DOHH2 (cell line): ENCODE measurements at regions not wholly inside any gene's neighbourhood (a gene's known extent, or its start where the extent isn't known, plus 50 kb on each side); places are given as distances from the start of the nearest gene placed in this dataset.

Experiments used
- EZH2phosphoT487 ChIP-seq: fragments of 200-600 bp; sonication (generic); IDR thresholded peaks from 2 replicates; pipeline ENCODE4 v1.6.1; 2017; ENCODE audit warnings: borderline replicate concordance, mild to moderate bottlenecking, antibody characterized with exemption, low read length, moderate library complexity, mixed read lengths
- TF ChIP-seq, protein P1 (sequence below): fragments of 200-600 bp; sonication (generic); IDR thresholded peaks from one replicate; pipeline ENCODE4 v1.5.1; 2014; ENCODE audit warnings: antibody characterized with exemption, mild to moderate bottlenecking, low read depth, low read length; ENCODE audit not compliant: poor library complexity, severe bottlenecking

DNA sequence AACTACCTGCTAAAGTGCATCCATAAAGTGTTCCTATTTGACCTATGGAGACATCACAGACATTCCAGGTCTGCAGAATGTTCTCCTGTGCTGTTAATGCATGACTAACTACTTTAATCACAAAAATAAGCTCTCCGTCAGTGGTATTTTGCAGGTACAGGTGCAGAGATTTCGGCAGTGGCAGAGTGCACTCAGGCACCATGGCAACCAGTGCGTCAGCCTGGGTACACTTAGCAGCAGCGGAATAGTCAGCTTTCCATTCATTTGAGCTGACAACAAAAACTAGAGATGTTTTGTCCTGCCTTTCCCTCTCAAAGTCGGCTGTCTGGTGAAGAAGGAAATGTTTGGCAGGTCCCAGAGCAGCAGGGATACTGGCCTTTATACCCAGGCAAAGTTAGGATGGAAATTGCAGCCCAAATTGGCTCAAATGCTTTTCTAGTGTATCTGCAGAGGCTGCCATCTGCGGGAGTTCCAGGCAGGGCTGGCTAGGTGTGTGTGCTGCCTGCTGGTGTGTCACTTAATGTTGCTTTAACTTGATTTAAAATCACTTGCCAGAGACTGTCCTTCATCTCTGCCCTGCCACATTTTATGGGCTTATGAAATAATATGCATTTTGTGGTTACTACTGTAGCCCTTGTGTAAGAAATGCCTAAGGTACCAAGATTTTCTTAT lies 195.8 kb downstream of the RAP2A start:
- TF ChIP-seq, protein P1, sequence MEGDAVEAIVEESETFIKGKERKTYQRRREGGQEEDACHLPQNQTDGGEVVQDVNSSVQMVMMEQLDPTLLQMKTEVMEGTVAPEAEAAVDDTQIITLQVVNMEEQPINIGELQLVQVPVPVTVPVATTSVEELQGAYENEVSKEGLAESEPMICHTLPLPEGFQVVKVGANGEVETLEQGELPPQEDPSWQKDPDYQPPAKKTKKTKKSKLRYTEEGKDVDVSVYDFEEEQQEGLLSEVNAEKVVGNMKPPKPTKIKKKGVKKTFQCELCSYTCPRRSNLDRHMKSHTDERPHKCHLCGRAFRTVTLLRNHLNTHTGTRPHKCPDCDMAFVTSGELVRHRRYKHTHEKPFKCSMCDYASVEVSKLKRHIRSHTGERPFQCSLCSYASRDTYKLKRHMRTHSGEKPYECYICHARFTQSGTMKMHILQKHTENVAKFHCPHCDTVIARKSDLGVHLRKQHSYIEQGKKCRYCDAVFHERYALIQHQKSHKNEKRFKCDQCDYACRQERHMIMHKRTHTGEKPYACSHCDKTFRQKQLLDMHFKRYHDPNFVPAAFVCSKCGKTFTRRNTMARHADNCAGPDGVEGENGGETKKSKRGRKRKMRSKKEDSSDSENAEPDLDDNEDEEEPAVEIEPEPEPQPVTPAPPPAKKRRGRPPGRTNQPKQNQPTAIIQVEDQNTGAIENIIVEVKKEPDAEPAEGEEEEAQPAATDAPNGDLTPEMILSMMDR: no peak
- no peak for TF ChIP-seq EZH2phosphoT487
